GM12875 (cell line): ENCODE measurements at regions not wholly inside any gene's neighbourhood (a gene's known extent, or its start where the extent isn't known, plus 50 kb on each side); places are given as distances from the start of the nearest gene placed in this dataset.
"Not testable (repeated sequence)": the region's sequence is repeated elsewhere in the genome, so short reads cannot be mapped to it uniquely, and the experiment has no call there.

Experiments used
- H3K4me3 ChIP-seq: one replicate; pipeline ENCODE4 v1.5.1; 2011; ENCODE audit warnings: low read depth, low read length, control low read depth
- TF ChIP-seq, protein P1 (sequence below): IDR thresholded peaks from 2 replicates; pipeline ENCODE4 v1.5.1; 2011; ENCODE audit warnings: low read depth, mild to moderate bottlenecking, control low read depth, inconsistent platforms, low read length, moderate library complexity, borderline replicate concordance; ENCODE audit not compliant: insufficient read depth

GRCh38 chr3:34157491-34157890 lies 359.1 kb downstream of the PDCD6IP start:
- TF ChIP-seq, protein P1, sequence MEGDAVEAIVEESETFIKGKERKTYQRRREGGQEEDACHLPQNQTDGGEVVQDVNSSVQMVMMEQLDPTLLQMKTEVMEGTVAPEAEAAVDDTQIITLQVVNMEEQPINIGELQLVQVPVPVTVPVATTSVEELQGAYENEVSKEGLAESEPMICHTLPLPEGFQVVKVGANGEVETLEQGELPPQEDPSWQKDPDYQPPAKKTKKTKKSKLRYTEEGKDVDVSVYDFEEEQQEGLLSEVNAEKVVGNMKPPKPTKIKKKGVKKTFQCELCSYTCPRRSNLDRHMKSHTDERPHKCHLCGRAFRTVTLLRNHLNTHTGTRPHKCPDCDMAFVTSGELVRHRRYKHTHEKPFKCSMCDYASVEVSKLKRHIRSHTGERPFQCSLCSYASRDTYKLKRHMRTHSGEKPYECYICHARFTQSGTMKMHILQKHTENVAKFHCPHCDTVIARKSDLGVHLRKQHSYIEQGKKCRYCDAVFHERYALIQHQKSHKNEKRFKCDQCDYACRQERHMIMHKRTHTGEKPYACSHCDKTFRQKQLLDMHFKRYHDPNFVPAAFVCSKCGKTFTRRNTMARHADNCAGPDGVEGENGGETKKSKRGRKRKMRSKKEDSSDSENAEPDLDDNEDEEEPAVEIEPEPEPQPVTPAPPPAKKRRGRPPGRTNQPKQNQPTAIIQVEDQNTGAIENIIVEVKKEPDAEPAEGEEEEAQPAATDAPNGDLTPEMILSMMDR = no peak
- no peak overlapping the region for H3K4me3 ChIP-seq

DNA sequence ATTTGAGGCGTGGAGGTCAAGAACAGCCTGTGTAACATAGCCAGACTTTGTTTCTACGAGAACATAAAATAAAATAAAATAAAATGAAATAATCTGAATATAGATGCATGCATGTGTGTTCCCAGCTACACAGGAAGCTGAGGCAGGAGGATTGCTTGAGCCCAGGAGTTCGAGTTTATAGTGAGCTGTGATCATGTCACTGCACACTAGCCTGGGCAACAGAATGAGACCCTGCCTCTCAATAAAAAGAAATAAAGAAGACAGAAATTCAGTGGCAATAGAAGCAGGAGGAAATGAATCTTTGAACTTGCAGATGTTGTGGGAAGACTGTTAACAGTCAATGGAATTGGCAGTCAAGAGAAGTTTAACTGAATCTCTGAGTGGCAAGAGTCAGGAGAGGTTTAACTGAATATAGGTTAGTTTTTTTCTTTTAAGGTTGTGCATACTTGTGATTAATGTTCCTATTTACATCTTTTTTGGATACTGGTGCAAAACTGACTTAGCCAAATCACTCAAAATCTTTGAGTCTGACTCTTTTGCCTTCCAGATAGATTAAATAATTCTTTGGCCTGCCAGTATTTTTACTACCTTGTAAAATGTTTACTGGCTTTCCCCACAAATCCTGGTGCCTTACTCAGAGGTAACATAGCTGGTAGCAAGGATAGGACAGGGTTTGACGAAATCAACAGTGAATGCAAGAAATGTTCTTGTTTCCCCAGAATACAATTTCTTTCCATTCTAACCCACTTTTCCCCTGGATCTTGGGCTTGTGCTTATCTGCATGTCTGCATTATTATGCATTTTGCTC lies 361.4 kb downstream of the PDCD6IP start:
- TF ChIP-seq, protein P1 = no peak
- H3K4me3 ChIP-seq = no peak overlapping the region

DNA sequence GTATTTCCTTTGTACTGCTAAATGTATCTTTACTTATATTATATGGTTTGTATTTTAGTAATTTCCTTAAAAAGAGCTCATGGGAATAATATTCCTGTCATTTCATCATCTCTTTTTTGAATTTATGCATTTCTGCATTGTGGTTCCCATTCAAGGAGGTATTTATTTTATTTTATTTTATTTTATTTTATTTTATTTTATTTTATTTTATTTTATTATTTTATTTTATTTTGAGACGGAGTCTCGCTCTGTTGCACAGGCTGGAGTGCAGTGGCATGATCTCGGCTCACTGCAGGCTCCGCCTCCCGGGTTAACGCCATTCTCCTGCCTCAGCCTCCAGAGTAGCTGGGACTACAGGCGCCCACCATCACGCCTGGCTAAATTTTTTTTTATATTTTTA lies 371.2 kb downstream of the PDCD6IP start:
- H3K4me3 ChIP-seq = not testable (repeated sequence)

- TF ChIP-seq, protein P1 = no peak
- H3K4me3 ChIP-seq = no peak overlapping the region
Measured at GRCh38 chr3:34174740-34175139, 376.3 kb downstream of the PDCD6IP start.

GRCh38 chr3:34175636-34176176 lies 377.3 kb downstream of the PDCD6IP start:
- TF ChIP-seq, protein P1 = no peak
- H3K4me3 ChIP-seq = no peak overlapping the region

DNA sequence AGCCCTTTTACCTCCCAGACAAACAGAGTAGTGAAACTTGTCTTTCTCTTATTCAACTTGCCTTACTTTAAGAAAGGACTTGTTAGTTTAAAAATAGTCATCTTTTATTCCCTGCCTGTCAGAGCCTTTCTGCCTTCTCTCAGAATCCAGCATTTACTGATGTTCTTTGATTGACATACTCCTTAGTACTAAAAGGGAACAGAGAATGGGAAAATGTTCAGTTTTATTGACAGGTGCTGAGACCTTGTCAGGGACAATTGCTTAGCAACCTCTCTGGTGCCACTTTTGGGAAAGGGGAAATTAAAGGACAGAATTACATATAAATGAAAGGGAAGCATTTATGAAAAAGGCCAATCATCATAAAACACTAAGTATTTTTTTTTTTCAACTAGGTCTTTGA lies 378.3 kb downstream of the PDCD6IP start:
- no peak overlapping the region for H3K4me3 ChIP-seq

GRCh38 chr3:34178415-34178814 lies 380.0 kb downstream of the PDCD6IP start:
- TF ChIP-seq, protein P1 = no peak
- H3K4me3 ChIP-seq = no peak overlapping the region

More for the DNA sequence above, 378.3 kb downstream of the PDCD6IP start:
- TF ChIP-seq, protein P1 = no peak
